IMR-90 (cell line): ENCODE measurements at regions not wholly inside any gene's neighbourhood (a gene's known extent, or its start where the extent isn't known, plus 50 kb on each side); places are given as distances from the start of the nearest gene placed in this dataset.

Experiments
- ATAC-seq: fragments of 200-7000 bp; cut with Tn5 transposase; 2 replicates; pipeline ENCODE4 v1.9.1; 2020; ENCODE audit warnings: low read depth, mild to moderate bottlenecking, moderate library complexity
- BruUV-seq: library from RNA; stranded (reverse); fragments of 400-500 nt; replicated peaks from 2 replicates; lab custom pipeline; 2021; lab: Mats Ljungman, UMichigan
- CTCF ChIA-PET: fragments of 300-600 bp; formaldehyde crosslinking; extraction: SDS; loops from one replicate; lab custom pipeline; 2021; ENCODE audit warnings: antibody characterized with exemption; lab: Yijun Ruan, JAX
- POLR2A ChIA-PET: fragments of 300-600 bp; sonication (Branson Sonifier 250); formaldehyde crosslinking; loops from one replicate; lab custom pipeline; 2022; ENCODE audit warnings: antibody characterized with exemption; ENCODE audit not compliant: unreplicated experiment; lab: Charles Lee
- DNase-seq: peaks from one replicate; pipeline ENCODE4 v3.0.0; 2013
- H2AFZ ChIP-seq: replicated peaks from 2 replicates; pipeline ENCODE3; 2013; ENCODE audit warnings: low read length, mild to moderate bottlenecking; ENCODE audit not compliant: poor library complexity
- H2AK5ac ChIP-seq: 2 replicates; pipeline ENCODE4 v1.6.1; 2013; ENCODE audit warnings: low read depth, low read length, inconsistent platforms
- H2AK9ac ChIP-seq: replicated peaks from 2 replicates; pipeline ENCODE3; 2013; ENCODE audit warnings: mild to moderate bottlenecking, low read depth, low read length, moderate library complexity; ENCODE audit not compliant: poor library complexity
- H2BK120ac ChIP-seq: 2 replicates; pipeline ENCODE4 v1.6.1; 2013; ENCODE audit warnings: low read depth, low read length, inconsistent platforms
- H2BK15ac ChIP-seq: 3 replicates; pipeline ENCODE4 v1.6.1; 2013; ENCODE audit warnings: low read depth, low read length, inconsistent platforms
- H2BK20ac ChIP-seq: 2 replicates; pipeline ENCODE4 v1.6.1; 2013; ENCODE audit warnings: low read depth, mild to moderate bottlenecking, inconsistent platforms, low read length, moderate library complexity
- H2BK5ac ChIP-seq: 2 replicates; pipeline ENCODE4 v1.6.1; 2013; ENCODE audit warnings: mild to moderate bottlenecking, low read depth, low read length, inconsistent platforms; ENCODE audit not compliant: poor library complexity, severe bottlenecking
- H3K14ac ChIP-seq: replicated peaks from 2 replicates; pipeline ENCODE4 v1.6.1; 2013; ENCODE audit warnings: low read depth, low read length, inconsistent platforms
- H3K18ac ChIP-seq: 2 replicates; pipeline ENCODE4 v1.6.1; 2013; ENCODE audit warnings: low read depth, low read length, control low read depth
- H3K23ac ChIP-seq: 2 replicates; pipeline ENCODE4 v1.6.1; 2013; ENCODE audit warnings: low read depth, low read length, inconsistent platforms
- H3K27ac ChIP-seq: 2 replicates; pipeline ENCODE4 v1.5.1; 2013; ENCODE audit warnings: mild to moderate bottlenecking, control low read depth, low read length; ENCODE audit not compliant: insufficient read depth
- H3K27me3 ChIP-seq: 2 replicates; pipeline ENCODE4 v1.6.1; 2013; ENCODE audit warnings: low read length; ENCODE audit not compliant: control insufficient read depth, insufficient read depth
- H3K36me3 ChIP-seq: 2 replicates; pipeline ENCODE4 v1.6.1; 2013; ENCODE audit warnings: low read length, mixed read lengths; ENCODE audit not compliant: control insufficient read depth, insufficient read depth
- H3K4ac ChIP-seq: 2 replicates; pipeline ENCODE4 v1.6.1; 2013; ENCODE audit warnings: low read depth, low read length, inconsistent platforms
- H3K4me1 ChIP-seq: 2 replicates; pipeline ENCODE4 v1.6.1; 2013; ENCODE audit warnings: low read length, mixed read lengths; ENCODE audit not compliant: control insufficient read depth, insufficient read depth
- H3K4me2 ChIP-seq: 2 replicates; pipeline ENCODE4 v1.6.1; 2013; ENCODE audit warnings: low read depth, mild to moderate bottlenecking, control low read depth, low read length, moderate library complexity
- H3K4me3 ChIP-seq: 2 replicates; pipeline ENCODE4 v1.5.1; 2013; ENCODE audit warnings: low read depth, mild to moderate bottlenecking, control low read depth, low read length, moderate library complexity; ENCODE audit not compliant: insufficient read depth
- H3K56ac ChIP-seq: 2 replicates; pipeline ENCODE4 v1.6.1; 2013; ENCODE audit warnings: low read length, inconsistent platforms; ENCODE audit not compliant: insufficient read depth; ENCODE audit errors: extremely low read depth
- H3K79me1 ChIP-seq, 2 experiments: 2 replicates each; pipeline ENCODE4 v1.6.1; 2013; ENCODE audit warnings: low read length in 2 of 2, inconsistent platforms in 1 of 2, low read depth in 1 of 2
- H3K9ac ChIP-seq: 2 replicates; pipeline ENCODE4 v1.6.1; 2013; ENCODE audit warnings: low read depth, low read length, control low read depth
- H3K9me1 ChIP-seq: 2 replicates; pipeline ENCODE4 v1.6.1; 2013; ENCODE audit warnings: low read length, inconsistent platforms; ENCODE audit not compliant: insufficient read depth
- H3K9me3 ChIP-seq: 2 replicates; pipeline ENCODE4 v1.6.1; 2013; ENCODE audit warnings: low read length; ENCODE audit not compliant: control insufficient read depth, insufficient read depth
- H4K20me1 ChIP-seq: 2 replicates; pipeline ENCODE4 v1.6.1; 2013; ENCODE audit warnings: low read length, inconsistent platforms; ENCODE audit not compliant: insufficient read depth
- H4K5ac ChIP-seq: 2 replicates; pipeline ENCODE4 v1.6.1; 2013; ENCODE audit warnings: mild to moderate bottlenecking, low read depth, low read length, control low read depth
- H4K8ac ChIP-seq, 2 experiments: 2 replicates each; pipeline ENCODE4 v1.6.1; 2013; ENCODE audit warnings: low read depth in 2 of 2, low read length in 2 of 2, control low read depth in 1 of 2, inconsistent platforms in 1 of 2
- H4K91ac ChIP-seq: 2 replicates; pipeline ENCODE4 v1.6.1; 2013; ENCODE audit warnings: low read depth, low read length, inconsistent platforms; ENCODE audit not compliant: insufficient read depth
- BHLHE40 ChIP-seq: fragments of 150-350 bp; IDR thresholded peaks from 2 replicates; pipeline ENCODE4 v1.6.1; 2016; ENCODE audit warnings: mild to moderate bottlenecking, low read depth, low read length
- CEBPB ChIP-seq: IDR thresholded peaks from 2 replicates; pipeline ENCODE4 v1.6.1; 2012; ENCODE audit warnings: low read depth, low read length, improper control_type of control experiment
- CHD1 ChIP-seq: IDR thresholded peaks from 2 replicates; pipeline ENCODE4 v1.6.1; 2012; ENCODE audit warnings: low read depth, low read length, improper control_type of control experiment
- FOS ChIP-seq: fragments of 150-350 bp; IDR thresholded peaks from 2 replicates; pipeline ENCODE4 v1.6.1; 2016; ENCODE audit warnings: low read depth, low read length
- MAFK ChIP-seq: IDR thresholded peaks from 2 replicates; pipeline ENCODE4 v1.6.1; 2012; ENCODE audit warnings: low read depth, low read length, improper control_type of control experiment
- NFE2L2 ChIP-seq: fragments of 150-350 bp; IDR thresholded peaks from 2 replicates; pipeline ENCODE4 v1.6.1; 2016; ENCODE audit warnings: low read depth, mild to moderate bottlenecking, low read length
- POLR2A ChIP-seq: IDR thresholded peaks from 2 replicates; pipeline ENCODE4 v1.6.1; 2012; ENCODE audit warnings: mild to moderate bottlenecking, low read depth, low read length
- RAD21 ChIP-seq: IDR thresholded peaks from 2 replicates; pipeline ENCODE4 v1.6.1; 2012; ENCODE audit warnings: low read length, improper control_type of control experiment
- RFX5 ChIP-seq: IDR thresholded peaks from 2 replicates; pipeline ENCODE4 v1.8.0; 2012; ENCODE audit warnings: low read depth, mild to moderate bottlenecking, low read length, moderate library complexity
- SMC3 ChIP-seq: fragments of 150-350 bp; IDR thresholded peaks from 2 replicates; pipeline ENCODE4 v1.6.1; 2016; ENCODE audit warnings: low read depth, mild to moderate bottlenecking, antibody characterized with exemption, low read length, moderate library complexity
- USF2 ChIP-seq: fragments of 150-350 bp; IDR thresholded peaks from 2 replicates; pipeline ENCODE4 v1.6.1; 2017; ENCODE audit warnings: mild to moderate bottlenecking, antibody characterized with exemption, low read length, low read depth
- WGBS, 2 experiments: methylation state at CpG; one replicate each; pipeline versions ENCODE4 v1.1.5 to v1.1.7; 2013; ENCODE audit warnings: missing lambda C conversion rate in 2 of 2; ENCODE audit not compliant: insufficient read length in 1 of 2; ENCODE audit errors: extremely low coverage in 2 of 2; 5-methylcytosine and 5-hydroxymethylcytosine counted together
- dilution Hi-C: fragments of 300-500 bp; cut with HindIII; formaldehyde crosslinking; loops from one replicate; pipeline ENCODE4 v1.14.3; 2018; ENCODE audit warnings: low sequenced_read_pairs; ENCODE audit not compliant: unreplicated experiment
- in situ Hi-C: fragments of 300-500 bp; cut with MboI; formaldehyde crosslinking; loops from 3 replicates; pipeline ENCODE4 v1.14.3; 2019; ENCODE audit warnings: low sequenced_read_pairs, inconsistent platforms, mixed read lengths
- intact Hi-C: fragments of 100-400 bp; cut with micrococcal nuclease; formaldehyde crosslinking; loops from 2 replicates; pipeline ENCODE4 v1.10.0; 2022
- TF ChIP-seq, protein P1 (sequence below): fragments of 150-350 bp; IDR thresholded peaks from 2 replicates; pipeline ENCODE4 v1.6.1; 2016; ENCODE audit warnings: low read depth, mild to moderate bottlenecking, low read length, moderate library complexity, borderline replicate concordance

- no peak overlapping the region for H2AFZ ChIP-seq
- H3K4ac ChIP-seq = no peak overlapping the region
- no peaks in the 10 kb centered on the region for H3K9me3 ChIP-seq
- TF ChIP-seq POLR2A (no peak), RFX5 (no peak), CEBPB (no peak), MAFK (no peak), RAD21 (no peak), BHLHE40 (no peak), FOS (no peak), CHD1 (no peak), SMC3 (no peak), USF2 (no peak), NFE2L2 (no peak)
- TF ChIP-seq, protein P1, sequence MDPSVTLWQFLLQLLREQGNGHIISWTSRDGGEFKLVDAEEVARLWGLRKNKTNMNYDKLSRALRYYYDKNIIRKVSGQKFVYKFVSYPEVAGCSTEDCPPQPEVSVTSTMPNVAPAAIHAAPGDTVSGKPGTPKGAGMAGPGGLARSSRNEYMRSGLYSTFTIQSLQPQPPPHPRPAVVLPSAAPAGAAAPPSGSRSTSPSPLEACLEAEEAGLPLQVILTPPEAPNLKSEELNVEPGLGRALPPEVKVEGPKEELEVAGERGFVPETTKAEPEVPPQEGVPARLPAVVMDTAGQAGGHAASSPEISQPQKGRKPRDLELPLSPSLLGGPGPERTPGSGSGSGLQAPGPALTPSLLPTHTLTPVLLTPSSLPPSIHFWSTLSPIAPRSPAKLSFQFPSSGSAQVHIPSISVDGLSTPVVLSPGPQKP = no peak
- CTCF ChIA-PET = no interaction called here
- no peaks in the 10 kb centered on the region for H3K9me1 ChIP-seq
- POLR2A ChIA-PET = no interaction called here
- H3K4me2 ChIP-seq = no peak overlapping the region
- no peak overlapping the region for H2AK5ac ChIP-seq
- no peak overlapping the region for H2BK15ac ChIP-seq
- no TSS peak for BruUV-seq
- no peak overlapping the region for H2BK5ac ChIP-seq
- H4K20me1 ChIP-seq = no peaks in the 10 kb centered on the region
- DNase-seq = no peak
- peaks cover 9% of the 10 kb centered on the region for H3K27me3 ChIP-seq
- no peak overlapping the region for H2AK9ac ChIP-seq
- no peak overlapping the region for H3K4me3 ChIP-seq
- H3K14ac ChIP-seq = no peak overlapping the region
- no peak overlapping the region for H3K27ac ChIP-seq
- intact Hi-C loops (no loop called here), in situ Hi-C loops (no loop called here), dilution Hi-C loops (no loop called here)
- no peak for ATAC-seq
- no peak overlapping the region for H3K23ac ChIP-seq
- no peak overlapping the region for H3K56ac ChIP-seq
- H3K79me1 ChIP-seq = no peaks in the 10 kb centered on the region
- H2BK120ac ChIP-seq = no peak overlapping the region
- no peak overlapping the region for H4K5ac ChIP-seq
- no peak overlapping the region for H4K8ac ChIP-seq
- no peak overlapping the region for H3K18ac ChIP-seq
- WGBS, 2 experiments = 33% methylated on average over 1 of the region's 8 CpGs; no CpG with 5 or more reads in 1 of the 2 experiments
- no peak overlapping the region for H3K9ac ChIP-seq
- no peaks in the 10 kb centered on the region for H3K36me3 ChIP-seq
- H2BK20ac ChIP-seq = no peak overlapping the region
- no peak overlapping the region for H4K91ac ChIP-seq
- no peaks in the 10 kb centered on the region for H3K4me1 ChIP-seq
Observed at GRCh38 chr1:38558055-38558454, 301.5 kb downstream of the RRAGC start.
